H9 (cell line): ENCODE measurements at regions not wholly inside any gene's neighbourhood (a gene's known extent, or its start where the extent isn't known, plus 50 kb on each side); places are given as distances from the start of the nearest gene placed in this dataset.

Source experiments
- DNase-seq: peaks from one replicate; pipeline ENCODE4 v3.0.0-alpha.2; 2017
- H2AFZ ChIP-seq: one replicate; pipeline ENCODE4 v1.6.1; 2013; ENCODE audit warnings: mild to moderate bottlenecking, low read length, control low read depth, moderate library complexity
- H2AK5ac ChIP-seq: 2 replicates; pipeline ENCODE4 v1.6.1; 2013; ENCODE audit warnings: low read length, control low read depth, mixed read lengths; ENCODE audit not compliant: insufficient read length
- H2BK120ac ChIP-seq: one replicate; pipeline ENCODE4 v1.6.1; 2013; ENCODE audit warnings: low read depth, mild to moderate bottlenecking, low read length, control low read depth, inconsistent platforms; ENCODE audit not compliant: poor library complexity, severe bottlenecking
- H2BK12ac ChIP-seq: 2 replicates; pipeline ENCODE4 v1.6.1; 2013; ENCODE audit warnings: low read length, control low read depth, mixed read lengths, low read depth; ENCODE audit not compliant: insufficient read length
- H2BK15ac ChIP-seq: 2 replicates; pipeline ENCODE4 v1.6.1; 2013; ENCODE audit warnings: low read depth, low read length, control low read depth
- H2BK20ac ChIP-seq: one replicate; pipeline ENCODE4 v1.6.1; 2013; ENCODE audit warnings: low read depth, mild to moderate bottlenecking, low read length, control low read depth, inconsistent platforms; ENCODE audit not compliant: poor library complexity, severe bottlenecking
- H2BK5ac ChIP-seq: 2 replicates; pipeline ENCODE4 v1.6.1; 2013; ENCODE audit warnings: low read length, control low read depth, mixed read lengths; ENCODE audit not compliant: insufficient read length
- H3K14ac ChIP-seq: 2 replicates; pipeline ENCODE4 v1.6.1; 2013; ENCODE audit warnings: low read length, control low read depth; ENCODE audit not compliant: insufficient read depth
- H3K18ac ChIP-seq: 2 replicates; pipeline ENCODE4 v1.6.1; 2013; ENCODE audit warnings: low read depth, mild to moderate bottlenecking, mixed read lengths, low read length, control low read depth; ENCODE audit not compliant: insufficient read length
- H3K23ac ChIP-seq: 2 replicates; pipeline ENCODE4 v1.6.1; 2013; ENCODE audit warnings: low read length, control low read depth, mixed read lengths, low read depth; ENCODE audit not compliant: insufficient read length
- H3K23me2 ChIP-seq: 2 replicates; pipeline ENCODE4 v1.6.1; 2013; ENCODE audit warnings: low read depth, mild to moderate bottlenecking, mixed read lengths, low read length, control low read depth; ENCODE audit not compliant: insufficient read length, poor library complexity, severe bottlenecking
- H3K27ac ChIP-seq: 2 replicates; pipeline ENCODE4 v1.5.1; 2013; ENCODE audit warnings: low read length, control low read depth, mixed read lengths, low read depth; ENCODE audit not compliant: insufficient read length
- H3K27me3 ChIP-seq: 2 replicates; pipeline ENCODE4 v1.6.1; 2013; ENCODE audit warnings: low read length, control low read depth, inconsistent platforms; ENCODE audit not compliant: insufficient read depth
- H3K4ac ChIP-seq: 2 replicates; pipeline ENCODE4 v1.6.1; 2013; ENCODE audit warnings: low read depth, mild to moderate bottlenecking, control low read depth, inconsistent platforms, low read length, moderate library complexity
- H3K4me1 ChIP-seq: 2 replicates; pipeline ENCODE4 v1.6.1; 2013; ENCODE audit warnings: low read length, control low read depth, inconsistent platforms; ENCODE audit not compliant: insufficient read depth
- H3K4me2 ChIP-seq: 2 replicates; pipeline ENCODE4 v1.6.1; 2013; ENCODE audit warnings: low read length, control low read depth, mixed read lengths; ENCODE audit not compliant: insufficient read length, insufficient read depth
- H3K56ac ChIP-seq: 2 replicates; pipeline ENCODE4 v1.6.1; 2013; ENCODE audit warnings: low read depth, mild to moderate bottlenecking, mixed read lengths, low read length, control low read depth; ENCODE audit not compliant: insufficient read length
- H3K79me1 ChIP-seq: 2 replicates; pipeline ENCODE4 v1.6.1; 2013; ENCODE audit warnings: low read depth, mild to moderate bottlenecking, moderate library complexity, low read length, control low read depth, inconsistent platforms; ENCODE audit not compliant: insufficient read depth, poor library complexity, severe bottlenecking
- H3K79me2 ChIP-seq: 2 replicates; pipeline ENCODE4 v1.6.1; 2013; ENCODE audit warnings: low read length, control low read depth, inconsistent platforms; ENCODE audit not compliant: insufficient read depth
- H3K9ac ChIP-seq: 2 replicates; pipeline ENCODE4 v1.6.1; 2013; ENCODE audit warnings: low read length, control low read depth, mixed read lengths; ENCODE audit not compliant: insufficient read length; ENCODE audit errors: extremely low read depth
- H3K9me3 ChIP-seq: one replicate; pipeline ENCODE4 v1.6.1; 2013; ENCODE audit warnings: low read depth, low read length, inconsistent platforms; ENCODE audit not compliant: control insufficient read depth
- H3T11ph ChIP-seq: one replicate; pipeline ENCODE4 v1.6.1; 2013; ENCODE audit warnings: mild to moderate bottlenecking, low read length, control low read depth, inconsistent platforms
- H4K20me1 ChIP-seq: one replicate; pipeline ENCODE4 v1.6.1; 2013; ENCODE audit not compliant: control insufficient read depth, insufficient read length, insufficient read depth
- H4K5ac ChIP-seq: 2 replicates; pipeline ENCODE4 v1.6.1; 2013; ENCODE audit warnings: low read depth, mild to moderate bottlenecking, mixed read lengths, low read length, control low read depth; ENCODE audit not compliant: insufficient read length
- H4K8ac ChIP-seq: replicated peaks from 2 replicates; pipeline ENCODE4 v1.6.1; 2013; ENCODE audit warnings: low read length, control low read depth, mixed read lengths, low read depth; ENCODE audit not compliant: insufficient read length
- H4K91ac ChIP-seq: 2 replicates; pipeline ENCODE4 v1.6.1; 2013; ENCODE audit warnings: low read depth, mild to moderate bottlenecking, moderate library complexity, mixed read lengths, low read length, control low read depth; ENCODE audit not compliant: insufficient read length
- H3K27ac Mint-ChIP-seq, 3 experiments: 2 replicates in 2 of 3; 3 replicates in 1 of 3; pipeline ENCODE4 v1.8.0; 2020 to 2021; ENCODE audit warnings: mixed read lengths in 3 of 3, mild to moderate bottlenecking in 1 of 3, moderate library complexity in 1 of 3
- H3K27me3 Mint-ChIP-seq: 2 replicates; pipeline ENCODE4 v1.8.0; 2021; ENCODE audit warnings: low read depth, mild to moderate bottlenecking, moderate library complexity, mixed read lengths
- H3K36me3 Mint-ChIP-seq, 3 experiments: 2 replicates in 2 of 3; 3 replicates in 1 of 3; pipeline ENCODE4 v1.8.0; 2020 to 2021; ENCODE audit warnings: low read depth in 3 of 3, mixed read lengths in 3 of 3; ENCODE audit not compliant: insufficient read depth in 1 of 3
- H3K4me1 Mint-ChIP-seq, 2 experiments: 2 replicates each; pipeline ENCODE4 v1.8.0; 2020; ENCODE audit warnings: mixed read lengths in 2 of 2
- H3K4me3 Mint-ChIP-seq, 2 experiments: 2 replicates in 1 of 2; 3 replicates in 1 of 2; pipeline ENCODE4 v1.8.0; 2020 to 2021; ENCODE audit warnings: mild to moderate bottlenecking in 2 of 2, mixed read lengths in 2 of 2, moderate library complexity in 1 of 2
- H3K9me3 Mint-ChIP-seq, 2 experiments: 2 replicates in 1 of 2; 3 replicates in 1 of 2; pipeline ENCODE4 v1.8.0; 2020; ENCODE audit warnings: mild to moderate bottlenecking in 2 of 2, mixed read lengths in 2 of 2, moderate library complexity in 1 of 2
- CTCF ChIP-seq: fragments of 200-600 bp; sonication (generic); conservative IDR thresholded peaks from 3 replicates; pipeline ENCODE4 v1.8.0; 2021; ENCODE audit warnings: antibody characterized with exemption, mild to moderate bottlenecking
- whole genome bisulfite sequencing: extraction: QIAGEN DNeasy Blood & Tissue Kit; methylation state at CpG from one replicate; pipeline ENCODE4 v1.1.7; 2013; ENCODE audit warnings: missing lambda C conversion rate, low lambda C conversion rate, mixed read lengths; ENCODE audit not compliant: insufficient read length; ENCODE audit errors: extremely low coverage; 5-methylcytosine and 5-hydroxymethylcytosine counted together

- Histone ChIP-seq H3T11ph (no peak overlapping the region), H3K23me2 (no peaks in the 10 kb centered on the region), H4K8ac (no peak overlapping the region), H3K27ac (no peak overlapping the region), H2BK15ac (no peak overlapping the region), H3K79me2 (no peaks in the 10 kb centered on the region), H2AFZ (no peak overlapping the region), H3K56ac (no peak overlapping the region), H4K20me1 (no peaks in the 10 kb centered on the region), H3K14ac (no peak overlapping the region), H3K18ac (no peak overlapping the region), H4K5ac (no peak overlapping the region), H3K79me1 (no peaks in the 10 kb centered on the region), H2BK20ac (no peak overlapping the region), H3K4me1 (peaks cover 3% of the 10 kb centered on the region; the same call in 1 of the 2 replicates), H3K9ac (no peak overlapping the region), H2BK120ac (no peak overlapping the region), H3K23ac (no peak overlapping the region), H3K27me3 (no peaks in the 10 kb centered on the region), H3K4ac (no peak overlapping the region), H2AK5ac (no peak overlapping the region), H2BK5ac (no peak overlapping the region), H4K91ac (no peak overlapping the region), H3K9me3 (no peaks in the 10 kb centered on the region), H3K4me2 (no peak overlapping the region), H2BK12ac (no peak overlapping the region)
- Mint-ChIP-seq H3K27me3 (no peaks in the 10 kb centered on the region), H3K4me1 (peaks cover 20 to 28% of the 10 kb centered on the region in 2 experiments), H3K4me3 (no peak overlapping the region), H3K36me3 (no peaks in the 10 kb centered on the region; a peak in 1 of 7 replicates), H3K9me3 (no peaks in the 10 kb centered on the region; a peak in 1 of 5 replicates), H3K27ac (no peak overlapping the region)
- TF ChIP-seq CTCF = no peak
- no CpG with 5 or more reads among the region's 8 CpGs for WGBS
- no peak for DNase-seq
These were observed 290.1 kb upstream of the ZNF608 start for GRCh38 chr5:125036494-125036893.
